Adrenal gland (tissue), 9 donors: ENCODE measurements at regions not wholly inside any gene's neighbourhood (a gene's known extent, or its start where the extent isn't known, plus 50 kb on each side); places are given as distances from the start of the nearest gene placed in this dataset.

Experiments
- DNase-seq, 7 donors: peaks; one replicate each; pipeline ENCODE4 v3.0.0-alpha.2; 2019 to 2020
- H3K27ac ChIP-seq, 5 donors: fragments of 200-600 bp; sonication (generic) in 4 of 5; 1 replicate in 3 of 5; 2 replicates in 2 of 5; pipeline versions ENCODE4 v1.5.1 to v1.8.0; 2016 to 2020; ENCODE audit warnings: mild to moderate bottlenecking in 1 of 5
- H3K27me3 ChIP-seq: fragments of 200-600 bp; 2 replicates; pipeline ENCODE4 v1.8.0; 2021
- H3K36me3 ChIP-seq, 2 donors: fragments of 200-600 bp; replicated peaks in 1 of 2; 1 replicate in 1 of 2; 2 replicates in 1 of 2; pipeline versions ENCODE4 v1.5.1 to v1.8.0; 2018 to 2022
- H3K4me1 ChIP-seq, 2 donors: fragments of 200-600 bp; replicated peaks in 1 of 2; 1 replicate in 1 of 2; 2 replicates in 1 of 2; pipeline versions ENCODE4 v1.5.1 to v1.8.0; 2018 to 2021
- H3K4me3 ChIP-seq, 4 donors: fragments of 200-600 bp; sonication (generic) in 3 of 4; one replicate each; pipeline ENCODE4 v1.5.1; 2016 to 2018
- H3K9me3 ChIP-seq, 3 donors: fragments of 200-600 bp; sonication (generic) in 1 of 3; replicated peaks in 1 of 3; 1 replicate in 2 of 3; 2 replicates in 1 of 3; pipeline versions ENCODE4 v1.5.1 to v1.8.0; 2016 to 2021
- POLR2A ChIP-seq, 2 donors: fragments of 450-650 bp; IDR thresholded peaks; one replicate each; pipeline ENCODE4 v1.6.1; 2017; ENCODE audit warnings: antibody characterized with exemption in 2 of 2, mild to moderate bottlenecking in 2 of 2, moderate library complexity in 1 of 2
- WGBS, 4 donors: extraction: QIAGEN DNeasy Blood & Tissue Kit in 2 of 4; methylation state at CpG; one replicate each; pipeline versions ENCODE4 v1.1.5 to v1.1.7; 2013 to 2017; 5-methylcytosine and 5-hydroxymethylcytosine counted together
- intact Hi-C, 2 donors: fragments of 100-400 bp; cut with DNase I; formaldehyde crosslinking; loops; one replicate each; pipeline versions ENCODE4 v1.14.1 to v1.15.0; 2022 to 2023
- TF ChIP-seq, protein P1 (sequence below), 6 experiments: fragments of 450-650 bp in 4 of 6; fragments of 200-600 bp in 2 of 6; sonication (generic) in 1 of 6; IDR thresholded peaks; 1 replicate in 5 of 6; 2 replicates in 1 of 6; pipeline versions ENCODE4 v1.5.1 to v1.8.0; 2016 to 2021; ENCODE audit warnings: antibody characterized with exemption in 6 of 6, mild to moderate bottlenecking in 2 of 6, moderate library complexity in 1 of 6
- donor health status: healthy with polysubstance abuse.
- donor health status: Bipolar disorder and iron deficiency.
- donor health status: DM: yes; HTN: yes; CAD: no.
- donor health status: DM: no; HTN: no; CAD: no.
- donor health status: DM: no; HTN: no; CAD: no.

DNA sequence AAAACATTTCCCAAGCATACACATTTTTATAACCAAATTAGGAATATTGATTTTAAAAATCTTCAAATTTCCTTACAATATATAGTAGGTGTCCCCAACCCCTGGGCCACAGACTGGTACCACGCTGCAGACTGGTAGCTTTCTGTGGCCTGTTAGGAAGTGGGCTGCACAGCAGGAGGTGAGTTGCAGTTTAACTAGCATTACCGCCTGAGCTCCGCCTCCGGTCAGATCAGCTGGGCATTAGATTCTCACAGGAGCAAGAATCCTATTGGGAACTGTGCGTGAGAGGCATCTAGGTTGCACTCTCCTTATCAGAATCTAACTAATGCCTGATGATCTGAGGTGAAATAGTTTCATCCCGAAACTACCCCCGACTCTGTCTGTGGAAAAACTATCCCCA is 62.1 kb downstream of the ZWINT start:
- WGBS, 4 donors, result 77 to 89% (median 84%) methylated on average over 3 to 7 of the region's 7 CpGs
- Histone ChIP-seq H3K4me3 (no peak overlapping the region), H3K36me3 (no peaks in the 10 kb centered on the region), H3K9me3 (no peaks in the 10 kb centered on the region), H3K27ac (no peak overlapping the region), H3K27me3 (no peaks in the 10 kb centered on the region), H3K4me1 (no peaks in the 10 kb centered on the region)
- no peak for DNase-seq
- TF ChIP-seq POLR2A (IDR thresholded peaks at IDR 0.05), result no peak
- TF ChIP-seq, protein P1, sequence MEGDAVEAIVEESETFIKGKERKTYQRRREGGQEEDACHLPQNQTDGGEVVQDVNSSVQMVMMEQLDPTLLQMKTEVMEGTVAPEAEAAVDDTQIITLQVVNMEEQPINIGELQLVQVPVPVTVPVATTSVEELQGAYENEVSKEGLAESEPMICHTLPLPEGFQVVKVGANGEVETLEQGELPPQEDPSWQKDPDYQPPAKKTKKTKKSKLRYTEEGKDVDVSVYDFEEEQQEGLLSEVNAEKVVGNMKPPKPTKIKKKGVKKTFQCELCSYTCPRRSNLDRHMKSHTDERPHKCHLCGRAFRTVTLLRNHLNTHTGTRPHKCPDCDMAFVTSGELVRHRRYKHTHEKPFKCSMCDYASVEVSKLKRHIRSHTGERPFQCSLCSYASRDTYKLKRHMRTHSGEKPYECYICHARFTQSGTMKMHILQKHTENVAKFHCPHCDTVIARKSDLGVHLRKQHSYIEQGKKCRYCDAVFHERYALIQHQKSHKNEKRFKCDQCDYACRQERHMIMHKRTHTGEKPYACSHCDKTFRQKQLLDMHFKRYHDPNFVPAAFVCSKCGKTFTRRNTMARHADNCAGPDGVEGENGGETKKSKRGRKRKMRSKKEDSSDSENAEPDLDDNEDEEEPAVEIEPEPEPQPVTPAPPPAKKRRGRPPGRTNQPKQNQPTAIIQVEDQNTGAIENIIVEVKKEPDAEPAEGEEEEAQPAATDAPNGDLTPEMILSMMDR (IDR thresholded peaks at IDR 0.05), result no peak
- intact Hi-C loops, result no loop called here

DNA sequence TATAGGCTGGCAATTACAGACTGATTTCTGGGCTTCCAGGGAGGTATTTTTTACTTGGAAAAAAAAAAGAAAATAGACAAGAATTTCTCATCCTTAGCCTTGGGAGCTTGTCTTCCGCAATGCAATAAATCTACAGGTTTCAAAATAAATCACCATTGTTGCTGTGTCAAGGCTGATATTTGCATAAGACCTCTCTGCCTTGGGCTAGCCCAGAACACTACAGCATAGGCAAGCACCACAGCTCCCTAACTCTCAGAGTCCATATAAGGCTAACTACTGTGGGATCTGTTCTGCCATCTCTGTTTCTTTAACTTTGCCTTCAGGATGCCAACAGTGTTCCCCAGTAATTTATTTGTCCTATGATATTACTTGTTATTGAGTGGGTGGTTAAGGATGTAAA is 64.4 kb downstream of the ZWINT start:
- no peaks in the 10 kb centered on the region for H3K9me3 ChIP-seq
- H3K4me1 ChIP-seq, result no peaks in the 10 kb centered on the region
- TF ChIP-seq POLR2A (IDR thresholded peaks at IDR 0.05), result no peak
- TF ChIP-seq, protein P1 (IDR thresholded peaks at IDR 0.05), result no peak
- intact Hi-C loops, result no loop called here
- H3K4me3 ChIP-seq, result no peak overlapping the region
- H3K27me3 ChIP-seq, result no peaks in the 10 kb centered on the region
- no peaks in the 10 kb centered on the region for H3K36me3 ChIP-seq
- WGBS, 4 donors, result 55 to 78% (median 68%) methylated on average over 1 of the region's 1 CpG
- no peak overlapping the region for H3K27ac ChIP-seq
- no peak for DNase-seq

DNA sequence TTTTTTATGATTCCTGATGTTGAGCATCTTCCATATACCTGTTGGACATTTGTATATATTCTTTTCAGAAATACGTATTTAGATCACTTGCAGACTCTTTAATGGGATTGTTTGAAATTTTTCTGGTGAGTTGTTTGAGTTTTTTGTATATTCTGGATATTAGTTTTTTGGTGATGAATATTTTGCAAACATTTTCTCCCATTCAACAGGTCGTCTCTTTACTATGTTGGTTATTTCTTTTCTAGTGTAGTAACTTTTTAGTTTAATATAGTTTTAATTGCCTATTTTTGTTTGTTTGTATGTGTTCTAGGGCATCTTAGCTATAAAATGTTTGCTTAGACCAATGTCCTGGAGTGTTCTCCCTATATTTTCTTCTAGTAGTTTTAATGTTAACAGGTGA is 72.7 kb downstream of the ZWINT start:
- Histone ChIP-seq H3K27ac (no peak overlapping the region), H3K4me1 (no peaks in the 10 kb centered on the region), H3K36me3 (no peaks in the 10 kb centered on the region), H3K4me3 (no peak overlapping the region), H3K9me3 (no peaks in the 10 kb centered on the region), H3K27me3 (no peaks in the 10 kb centered on the region)
- no peak for TF ChIP-seq POLR2A (IDR thresholded peaks at IDR 0.05)
- TF ChIP-seq, protein P1 (IDR thresholded peaks at IDR 0.05), result no peak
- 53 to 69% (median 63%) methylated on average over 2 of the region's 2 CpGs for WGBS, 4 donors
- intact Hi-C loops, result no loop called here
- no peak for DNase-seq

DNA sequence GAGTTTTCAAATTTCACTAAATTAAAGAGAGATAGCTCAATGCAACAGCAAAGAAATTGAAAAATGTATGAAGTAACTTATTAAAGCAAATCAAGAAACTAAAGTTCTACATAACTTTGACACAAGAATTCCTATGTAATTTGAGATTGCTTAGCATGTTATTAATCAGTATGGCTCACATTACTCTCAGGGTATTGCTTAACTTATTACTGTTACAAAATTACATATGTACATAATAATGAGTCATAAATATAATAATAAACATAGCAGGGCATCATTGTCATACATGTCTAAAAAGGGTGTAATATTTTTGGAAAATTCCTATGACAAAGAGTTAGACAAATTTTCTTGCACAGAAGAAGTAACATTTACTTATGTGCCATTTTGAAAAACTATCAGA is 75.0 kb downstream of the ZWINT start:
- Histone ChIP-seq H3K27ac (no peak overlapping the region), H3K4me1 (no peaks in the 10 kb centered on the region), H3K27me3 (no peaks in the 10 kb centered on the region), H3K9me3 (no peaks in the 10 kb centered on the region), H3K36me3 (no peaks in the 10 kb centered on the region), H3K4me3 (no peak overlapping the region)
- DNase-seq, result no peak
- TF ChIP-seq, protein P1 (IDR thresholded peaks at IDR 0.05), result no peak
- TF ChIP-seq POLR2A (IDR thresholded peaks at IDR 0.05), result no peak
- intact Hi-C loops, result no loop called here
